H1 (cell line): ENCODE measurements at regions not wholly inside any gene's neighbourhood (a gene's known extent, or its start where the extent isn't known, plus 50 kb on each side); places are given as distances from the start of the nearest gene placed in this dataset.

Experiments used
- CBX5 ChIP-seq: fragments of 300-800, 300-1000 bp; sonication (generic); IDR thresholded peaks from 2 replicates; pipeline ENCODE4 v1.7.1; 2016; ENCODE audit warnings: antibody characterized with exemption, low read length, low read depth
- CHD2 ChIP-seq: IDR thresholded peaks from 2 replicates; pipeline ENCODE4 v1.6.1; 2012; ENCODE audit warnings: low read length, improper control_type of control experiment
- CTCF ChIP-seq, 3 experiments: IDR thresholded peaks; 1 replicate in 2 of 3; 2 replicates in 1 of 3; pipeline versions ENCODE4 v1.5.1 to v1.6.1; 2011; ENCODE audit warnings: low read length in 3 of 3, mild to moderate bottlenecking in 3 of 3, inconsistent platforms in 2 of 3, low read depth in 1 of 3, moderate library complexity in 1 of 3; ENCODE audit not compliant: insufficient read depth in 1 of 3; ENCODE audit errors: control extremely low read depth in 1 of 3

GRCh38 chr2:228446734-228447133, 265.2 kb upstream of the SPHKAP start:
- TF ChIP-seq CTCF (IDR thresholded peaks at IDR 0.05; ENCODE audit: control extremely low read depth in 1 of 3, insufficient read depth in 1 of 3, low read depth in 1 of 3, low read length in 3 of 3) (no peak), CHD2 (no peak), CBX5 (no peak)
